ENCODE measurements at regions not wholly inside any gene's neighbourhood (a gene's known extent, or its start where the extent isn't known, plus 50 kb on each side); places are given as distances from the start of the nearest gene placed in this dataset.

DNA sequence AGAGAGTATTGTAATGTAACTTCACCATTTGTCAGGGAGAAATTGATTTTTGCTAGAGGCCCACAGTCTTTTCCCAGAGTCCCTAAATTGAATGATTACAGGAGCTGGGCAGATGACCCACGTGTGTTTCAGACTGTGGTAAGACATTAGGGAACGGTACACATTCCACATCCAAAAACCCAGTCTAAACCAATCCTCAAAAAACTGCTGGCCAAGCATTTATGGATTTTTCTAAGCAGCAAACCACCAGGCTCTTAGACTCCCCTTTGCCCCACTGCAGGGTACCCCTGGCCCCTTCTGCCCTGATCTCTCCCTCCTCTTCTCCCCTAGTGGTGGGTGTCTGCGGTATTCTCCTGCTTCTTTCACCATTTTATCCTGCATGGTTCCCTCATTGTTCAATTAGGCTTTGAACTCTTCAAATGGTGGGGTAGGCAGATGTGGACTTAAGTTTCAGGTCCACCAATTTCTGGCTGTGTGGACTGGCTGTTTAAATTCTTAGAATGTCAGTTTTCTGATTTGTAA, 135.5 kb upstream of the SORCS3 start:
- DNase-seq: no peak

DNA sequence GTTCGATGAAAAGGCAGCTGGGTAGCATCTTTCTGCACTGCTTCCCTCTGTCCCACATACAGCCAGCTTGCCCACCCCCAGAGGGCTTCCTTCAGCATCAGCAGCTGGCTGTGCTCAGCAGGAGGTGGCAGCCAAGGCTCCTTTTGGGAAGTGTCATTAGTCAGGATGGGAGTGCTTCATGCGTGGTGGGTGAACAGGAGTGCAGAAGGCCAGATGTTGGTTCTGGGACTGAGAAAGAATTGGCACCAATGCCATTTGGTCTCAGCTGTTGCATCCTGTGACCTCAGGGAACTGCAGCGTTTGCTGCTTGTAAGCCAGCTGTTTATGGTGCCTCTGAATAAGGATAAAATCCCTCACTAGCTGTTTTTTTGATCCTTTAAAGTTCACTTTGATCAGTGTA, 131.1 kb upstream of the SORCS3 start:
- no peak for DNase-seq

DNA sequence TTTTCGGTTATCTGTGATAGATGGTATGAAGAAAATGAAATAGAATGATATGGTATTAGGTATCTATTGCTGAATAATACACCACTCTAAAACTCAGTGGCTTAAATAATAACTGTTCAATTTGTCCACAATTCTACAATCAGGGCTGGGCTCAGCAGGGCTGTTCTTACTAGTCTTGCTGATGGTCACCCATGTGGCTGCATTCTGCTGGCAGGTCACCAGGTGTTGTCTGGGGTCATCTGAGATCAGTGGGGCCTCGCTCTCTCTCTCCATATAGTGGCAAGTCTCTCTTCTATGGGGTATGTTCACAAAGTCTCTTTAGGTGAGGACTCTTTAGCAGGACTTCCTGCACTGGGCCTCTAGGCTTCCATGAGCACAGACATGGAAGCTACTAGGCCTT, 130.4 kb upstream of the SORCS3 start:
- DNase-seq: no peak

DNA sequence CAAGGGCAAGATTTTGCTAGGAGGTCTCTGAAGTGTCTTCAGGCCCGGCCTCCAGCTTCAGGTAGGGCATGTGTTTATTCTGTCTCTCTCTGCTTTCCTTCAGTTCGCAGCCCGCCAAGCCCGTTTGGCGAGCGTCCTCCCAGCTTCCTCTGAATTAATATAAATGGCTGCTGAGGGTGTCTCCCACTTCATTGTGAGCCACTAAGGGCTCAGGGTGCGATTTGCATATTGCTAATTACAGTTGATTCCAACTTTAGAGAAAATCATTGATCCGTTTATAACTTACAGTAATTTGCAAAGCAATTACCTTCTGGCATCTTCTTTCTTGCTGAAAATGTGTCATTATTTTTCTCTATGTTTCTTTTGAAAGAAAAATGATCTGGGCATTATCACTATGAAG, 128.3 kb upstream of the SORCS3 start:
- no peak for DNase-seq

DNA sequence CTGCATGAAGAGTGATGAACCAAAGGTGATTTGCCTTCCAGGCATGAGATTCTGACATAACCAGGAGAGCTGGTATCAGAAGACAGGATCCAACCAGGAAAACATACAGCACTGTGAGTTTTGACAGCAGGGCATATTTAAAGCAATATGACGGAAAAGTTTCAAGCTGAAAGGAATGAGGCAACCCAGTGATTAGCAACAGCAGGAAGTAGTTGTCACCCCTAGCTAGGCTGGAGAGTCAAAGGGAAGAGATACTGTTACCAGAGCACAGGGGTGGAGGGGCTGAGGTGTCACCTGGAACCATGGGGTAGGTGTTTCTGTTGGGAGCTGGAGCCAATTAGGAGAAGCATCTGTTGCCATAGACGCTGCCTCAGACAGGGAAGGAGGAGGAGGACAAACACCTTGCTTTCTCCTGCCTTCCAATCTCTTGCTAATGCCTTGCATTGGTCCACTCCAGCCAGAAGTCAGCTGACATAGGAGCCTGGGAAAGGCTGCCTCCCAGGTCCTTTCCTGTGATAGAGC, 125.4 kb upstream of the SORCS3 start:
- no peak for DNase-seq

DNA sequence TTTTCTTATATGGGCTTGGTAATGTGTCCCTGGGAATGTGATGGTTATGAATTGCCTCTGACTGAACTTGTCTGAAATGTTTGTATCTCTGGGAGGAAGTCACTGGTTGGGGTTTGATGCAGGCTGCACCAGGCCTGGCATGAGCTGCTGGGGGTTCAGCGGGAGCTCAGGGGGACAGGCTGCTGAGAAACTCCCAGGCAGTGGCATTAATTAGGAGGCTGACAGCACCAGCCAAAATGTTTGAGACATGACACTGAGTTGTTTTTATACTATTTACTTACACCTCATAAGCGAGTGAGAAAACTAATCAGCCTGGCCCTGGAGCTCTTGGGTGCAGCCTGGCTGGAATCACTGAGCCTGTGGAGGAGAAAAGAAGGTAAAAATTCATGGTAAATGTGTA, 124.1 kb upstream of the SORCS3 start:
- no peak for DNase-seq

DNA sequence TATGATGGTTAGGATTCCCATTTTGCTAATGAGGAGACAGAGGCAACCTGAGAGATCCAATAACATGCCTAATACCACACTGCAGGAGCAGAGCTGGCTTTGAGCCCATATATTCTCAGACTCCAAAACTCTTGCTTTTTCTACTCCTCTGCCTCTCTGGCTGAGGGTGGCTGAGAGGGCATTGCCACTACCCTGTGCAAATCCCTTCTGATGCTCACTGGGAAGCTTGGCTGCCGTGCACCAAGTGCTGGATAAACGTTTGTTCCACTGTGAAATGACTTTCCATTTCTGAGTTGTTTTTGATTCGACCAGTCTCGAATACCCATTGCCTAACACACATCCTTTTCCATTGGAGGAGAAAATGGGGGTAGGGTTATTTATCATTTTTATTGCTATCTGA, 123.1 kb upstream of the SORCS3 start:
- DNase-seq: no peak

DNA sequence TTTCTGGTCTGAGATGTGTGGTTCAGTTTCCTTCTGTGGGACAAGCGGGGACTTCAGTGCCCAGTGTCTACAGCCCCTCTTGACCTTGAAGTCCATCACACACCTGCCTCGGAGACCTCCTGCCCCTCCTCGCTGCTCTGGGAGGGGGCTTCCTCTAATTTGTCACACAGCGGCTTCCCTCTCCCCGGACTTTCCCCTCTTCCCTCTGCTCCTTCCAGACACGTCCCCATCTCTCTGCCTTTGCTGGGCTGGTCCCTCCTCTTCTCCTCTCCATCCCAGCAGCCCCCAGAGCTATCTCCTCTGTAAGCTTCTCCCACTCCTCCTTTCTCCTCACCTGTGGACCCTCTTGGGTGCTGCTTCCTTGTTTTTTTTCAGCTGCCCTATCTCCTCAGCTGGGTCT, 122.2 kb upstream of the SORCS3 start:
- DNase-seq: no peak

DNA sequence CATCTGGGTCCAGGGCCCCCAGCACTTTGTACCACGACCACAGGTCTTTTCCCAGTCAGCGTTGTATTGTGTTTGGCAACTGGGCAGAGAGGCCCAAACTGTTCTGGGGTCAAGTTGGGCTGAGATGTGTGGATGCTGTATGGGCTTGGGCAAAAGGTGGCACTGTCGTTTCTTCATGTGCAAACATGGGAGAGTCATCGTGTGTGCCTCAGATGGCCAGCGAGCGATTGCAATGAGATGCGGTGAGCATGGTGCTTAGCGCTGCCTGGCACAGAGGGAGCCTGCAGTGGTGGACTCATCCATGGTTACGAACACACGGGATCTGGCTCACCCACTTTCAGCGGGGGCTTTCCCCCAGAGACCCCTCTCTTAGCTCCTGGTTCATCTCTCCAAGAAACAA, 120.4 kb upstream of the SORCS3 start:
- DNase-seq: no peak

DNA sequence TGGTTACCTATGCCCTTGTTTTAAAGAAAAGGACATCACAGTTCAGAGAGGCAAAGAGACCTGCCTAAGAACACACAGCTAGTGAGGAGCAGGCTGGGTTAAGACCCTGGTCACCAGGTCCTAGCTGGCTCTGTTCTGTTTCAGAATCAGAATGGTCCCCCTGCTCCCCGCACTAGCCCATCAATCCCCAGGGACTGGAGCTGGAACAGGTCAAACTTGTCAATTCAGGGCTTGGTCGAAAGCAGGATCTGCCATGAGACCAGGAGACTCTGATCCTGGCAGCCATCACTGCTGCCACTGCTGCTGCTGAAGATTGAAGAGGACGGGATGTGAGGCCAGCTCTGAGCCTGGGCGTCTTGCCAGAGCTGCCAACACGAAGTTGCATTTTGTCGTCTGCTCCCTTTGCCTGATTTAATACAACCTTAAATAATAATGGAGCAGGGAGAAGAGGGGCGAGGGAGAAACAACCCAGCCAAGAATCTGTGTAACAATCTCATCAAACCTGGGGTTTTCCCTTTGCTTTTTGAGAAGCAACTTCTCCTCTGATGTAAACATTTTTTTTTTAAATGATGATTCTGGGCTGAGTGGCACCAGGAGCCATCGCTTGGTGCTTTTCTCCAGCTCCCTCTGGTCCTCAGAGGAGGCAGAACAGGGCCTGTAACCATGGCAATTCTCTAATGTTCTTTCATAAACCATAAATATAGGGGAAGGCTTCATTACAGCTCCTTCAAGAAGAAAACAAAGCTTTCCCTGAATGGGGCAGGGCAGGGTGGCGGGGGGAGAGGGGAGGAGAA, 119.0 kb upstream of the SORCS3 start:
- DNase-seq: no peak

DNA sequence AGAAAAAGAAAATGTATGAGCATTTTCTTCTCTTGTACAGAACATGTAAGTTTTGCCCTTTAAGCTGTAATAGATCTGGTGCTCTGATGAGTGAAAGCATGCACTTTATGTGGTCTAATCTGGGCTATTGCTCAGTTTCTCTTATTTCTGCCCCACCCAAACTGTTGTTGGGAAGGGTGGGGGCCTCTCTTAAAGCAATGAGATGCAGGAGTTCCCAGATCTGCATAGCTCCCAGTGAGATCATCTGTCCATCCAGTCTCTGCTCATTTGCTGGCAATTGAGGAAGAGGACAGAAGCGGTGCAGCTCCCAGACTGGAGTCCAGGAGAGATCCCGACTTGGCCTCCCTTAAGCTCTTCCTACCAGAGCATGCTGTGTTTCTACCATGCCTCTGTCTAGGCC, 114.9 kb upstream of the SORCS3 start:
- no peak for DNase-seq

DNA sequence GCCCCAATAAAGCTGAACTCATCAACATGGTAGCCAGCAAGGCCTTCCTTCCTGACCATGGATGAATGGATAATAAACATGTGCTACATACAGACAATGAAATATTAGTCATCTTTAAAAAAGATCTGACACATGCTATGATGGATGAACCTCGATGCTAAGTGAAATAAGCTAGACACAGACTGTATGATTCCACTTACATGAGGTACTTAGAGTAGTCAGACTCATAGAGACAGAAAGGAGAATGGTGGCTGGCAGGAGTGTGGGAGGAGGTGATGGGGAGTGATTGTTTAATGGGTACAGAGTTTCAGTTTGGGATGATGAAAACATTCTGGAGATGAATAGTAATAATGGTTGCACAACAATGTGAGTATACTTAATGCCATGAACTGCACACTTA, 114.1 kb upstream of the SORCS3 start:
- no peak for DNase-seq

DNA sequence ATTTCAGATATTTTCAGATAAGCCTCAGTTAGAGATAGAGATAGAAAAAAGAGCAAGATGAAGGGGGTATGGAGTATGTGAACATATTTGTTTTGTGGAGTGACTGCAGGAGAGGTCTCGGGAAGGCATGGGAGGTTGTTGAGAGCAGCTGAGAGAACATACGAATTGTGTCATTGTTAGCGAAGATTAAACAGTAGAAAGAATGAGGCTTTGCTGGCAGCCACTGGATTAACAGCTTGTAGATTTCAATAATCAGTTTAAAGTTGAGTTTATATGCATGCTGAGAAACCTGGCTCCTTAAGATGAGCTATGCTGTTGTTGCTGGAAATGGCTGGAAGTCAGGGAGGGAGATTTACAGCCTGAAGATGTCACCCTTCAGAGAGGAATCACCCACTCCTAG, 100.9 kb upstream of the SORCS3 start:
- no peak for DNase-seq

DNA sequence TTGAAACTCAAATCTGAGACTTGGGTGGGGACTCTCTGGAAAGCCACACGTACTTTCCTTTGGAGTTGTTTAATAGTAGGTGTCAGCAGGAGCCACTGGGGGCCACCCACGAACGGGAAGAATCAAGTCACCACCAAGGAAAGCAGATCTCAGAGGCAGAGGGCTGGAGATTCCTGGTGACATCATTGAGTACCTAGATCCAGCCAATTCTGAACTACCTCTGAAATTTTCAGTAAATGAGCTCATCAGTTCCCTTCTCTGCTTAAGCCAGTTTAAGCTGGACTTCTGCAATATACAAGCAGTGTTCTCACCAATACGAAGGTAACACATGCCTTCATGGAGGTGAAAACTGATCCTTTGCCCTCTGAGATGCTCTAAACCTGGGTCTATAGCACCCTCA, 99.3 kb upstream of the SORCS3 start:
- no peak for DNase-seq

DNA sequence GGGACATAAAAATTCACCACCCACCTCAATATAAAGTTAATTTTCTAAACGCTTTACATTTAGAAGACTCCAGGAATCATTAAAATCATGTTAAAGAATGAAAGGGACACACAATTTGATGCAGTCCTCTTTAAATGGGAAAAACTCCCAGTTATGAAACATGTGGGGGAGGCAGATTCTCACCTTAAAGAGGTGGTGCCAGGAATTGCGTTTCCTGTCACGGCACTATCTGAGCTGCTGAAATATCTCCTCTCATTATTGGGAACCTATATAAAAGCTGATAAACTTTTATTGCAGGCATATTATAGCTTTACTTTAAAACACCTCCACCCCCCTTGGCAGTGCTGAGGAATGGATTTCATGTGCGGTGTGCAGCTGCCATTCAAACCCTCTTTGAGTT, 94.8 kb upstream of the SORCS3 start:
- DNase-seq: no peak

DNA sequence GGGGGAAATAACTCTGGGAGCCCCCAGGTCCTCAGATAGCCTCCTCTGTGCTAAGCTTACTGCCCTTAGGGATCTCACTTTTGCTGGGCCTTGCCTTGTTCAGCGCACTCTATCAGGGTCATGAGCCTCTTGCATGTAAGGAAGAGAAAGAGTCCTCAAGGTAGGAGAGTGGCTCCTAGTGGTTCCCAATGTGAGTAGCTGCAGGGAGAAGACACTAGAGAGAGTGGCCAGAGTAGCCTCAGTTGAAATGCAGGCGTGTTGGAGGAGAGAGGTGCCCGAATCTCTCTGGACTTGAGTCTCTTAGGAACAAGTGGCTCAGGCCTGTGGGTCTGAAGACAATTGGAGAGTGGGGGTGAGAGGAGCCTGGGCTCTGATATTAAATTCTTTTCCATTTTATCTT, 94.3 kb upstream of the SORCS3 start:
- DNase-seq: no peak

DNA sequence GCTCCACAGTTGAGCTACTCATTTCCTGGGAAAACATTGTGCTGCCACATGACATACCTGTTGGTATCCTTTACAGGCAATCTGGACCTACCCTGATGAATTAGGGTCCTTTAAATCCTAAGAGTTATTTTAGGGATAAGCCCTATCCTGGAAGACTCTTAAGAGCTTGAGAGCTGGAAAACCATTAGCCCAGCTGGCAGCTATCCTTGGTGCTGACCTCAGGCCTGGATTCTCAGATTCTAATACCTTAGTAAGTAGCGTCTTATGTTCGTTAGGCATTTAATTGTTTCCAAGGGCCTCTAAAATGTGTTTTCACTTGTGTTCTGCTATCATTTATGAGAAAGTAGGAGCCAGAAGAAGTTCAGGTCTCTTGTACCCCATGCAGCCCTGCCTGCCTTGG, 93.0 kb upstream of the SORCS3 start:
- DNase-seq: no peak

DNA sequence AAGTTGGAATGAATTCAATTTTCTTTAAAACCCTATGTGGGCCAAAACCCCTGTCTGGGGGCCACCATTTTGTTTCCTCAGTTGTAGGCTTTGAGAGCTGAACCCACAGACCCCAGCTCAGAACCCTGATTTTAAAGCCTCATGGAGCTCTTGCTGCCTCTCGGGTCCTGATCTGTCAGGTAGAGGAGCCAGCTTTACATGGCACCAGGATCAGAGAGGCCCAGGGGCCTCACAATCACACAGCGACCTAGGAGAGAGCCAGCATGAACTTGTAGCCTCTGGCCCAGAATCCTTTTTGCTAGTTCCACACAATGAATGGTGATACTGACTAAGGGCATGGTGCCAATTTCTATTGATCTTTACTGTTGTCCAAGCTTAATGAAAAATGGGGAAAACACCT, 84.3 kb upstream of the SORCS3 start:
- no peak for DNase-seq

DNA sequence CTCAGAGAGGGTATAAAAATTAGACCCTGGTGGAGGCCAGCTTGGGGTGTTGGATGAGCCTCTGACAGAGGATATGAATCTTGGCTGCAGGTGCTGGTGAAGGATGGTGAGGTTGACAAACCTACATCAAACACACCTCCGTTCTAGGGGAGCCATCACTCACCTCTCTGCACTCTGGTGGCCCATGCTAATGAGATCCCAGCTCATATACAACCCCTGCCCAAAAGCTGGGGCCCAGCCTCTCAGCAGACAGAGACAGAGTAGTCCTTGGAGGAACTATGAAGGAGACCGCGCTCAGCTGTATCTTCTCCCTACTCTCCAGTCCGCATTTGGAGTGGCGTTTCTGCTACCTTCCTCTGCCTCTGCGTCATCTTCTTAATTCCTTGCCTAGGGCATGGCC, 83.1 kb upstream of the SORCS3 start:
- DNase-seq: no peak

DNA sequence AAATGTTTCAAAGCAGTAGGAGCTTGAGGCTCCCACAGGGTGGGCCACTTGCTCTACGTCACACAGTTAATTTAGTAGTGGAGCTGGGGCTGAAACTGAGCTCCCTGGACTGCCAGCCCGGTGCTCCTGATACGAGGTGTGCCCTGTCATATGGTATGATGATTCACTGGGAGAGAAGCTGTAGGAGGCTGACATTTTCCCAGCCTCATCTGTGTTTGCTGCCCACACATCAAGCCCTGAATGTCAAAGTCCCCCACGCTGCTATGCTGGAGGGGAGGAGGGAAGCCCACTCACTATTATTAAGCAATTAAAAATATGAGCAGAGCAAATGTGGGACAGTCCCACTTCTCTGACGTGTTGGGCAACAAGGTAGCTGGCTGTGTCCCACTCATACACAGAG, 81.2 kb upstream of the SORCS3 start:
- DNase-seq: no peak

DNA sequence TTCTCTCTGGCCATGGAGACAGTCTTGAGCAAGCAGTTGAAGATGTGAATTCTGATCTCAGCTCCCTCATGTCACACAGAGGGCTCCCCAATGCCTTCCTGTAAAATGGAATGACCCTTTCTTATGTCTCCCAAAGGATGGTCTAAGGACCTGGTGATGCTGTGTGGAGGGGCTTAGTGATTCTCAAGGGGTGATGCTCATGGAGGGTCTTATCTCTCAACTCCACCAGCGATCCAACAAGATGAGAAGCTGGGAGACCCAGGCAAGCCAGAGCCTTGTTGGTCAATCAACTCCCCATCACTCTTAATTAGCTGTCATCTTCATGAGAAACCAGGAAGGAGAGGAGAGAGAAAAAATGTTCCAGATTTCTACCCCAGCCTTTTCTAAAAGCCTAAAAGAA, 78.0 kb upstream of the SORCS3 start:
- no peak for DNase-seq

DNA sequence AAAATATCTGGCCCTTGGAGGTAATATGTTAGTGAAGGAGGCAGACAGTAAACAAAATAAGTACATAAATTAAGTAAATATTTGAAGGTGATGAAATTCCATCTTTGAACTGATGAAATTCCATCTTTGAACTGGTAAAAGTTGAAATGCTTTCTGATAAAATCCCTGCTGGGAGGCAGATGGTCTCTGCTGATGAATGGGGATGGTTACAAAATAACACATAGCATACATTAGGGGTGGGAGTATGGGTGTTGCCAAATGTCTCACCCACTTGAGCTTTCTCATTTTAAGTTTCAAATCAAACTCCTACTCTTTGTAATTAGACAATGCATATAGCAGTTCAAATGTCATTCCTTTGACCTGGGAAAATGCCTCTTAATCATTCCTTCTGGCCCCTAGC, 77.5 kb upstream of the SORCS3 start:
- DNase-seq: no peak

DNA sequence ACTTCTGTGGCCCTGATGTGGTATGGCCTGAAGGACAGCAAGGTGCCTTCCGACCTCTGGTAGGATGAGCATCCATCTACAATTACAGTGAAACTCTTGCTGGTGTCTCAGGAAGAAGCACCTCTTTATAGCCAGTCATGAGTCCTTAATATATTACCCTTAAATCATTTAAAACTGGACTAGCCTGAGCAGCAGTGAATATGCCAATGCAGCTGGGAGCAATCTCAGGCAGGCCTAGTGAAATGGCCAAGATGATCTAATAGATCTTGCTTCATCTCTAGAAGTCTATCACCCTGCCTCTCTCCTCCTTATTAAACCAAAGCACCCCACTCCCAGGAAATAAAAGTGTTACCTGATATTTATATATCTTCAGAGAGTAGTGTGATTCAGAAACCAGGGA, 66.7 kb upstream of the SORCS3 start:
- DNase-seq: no peak

DNA sequence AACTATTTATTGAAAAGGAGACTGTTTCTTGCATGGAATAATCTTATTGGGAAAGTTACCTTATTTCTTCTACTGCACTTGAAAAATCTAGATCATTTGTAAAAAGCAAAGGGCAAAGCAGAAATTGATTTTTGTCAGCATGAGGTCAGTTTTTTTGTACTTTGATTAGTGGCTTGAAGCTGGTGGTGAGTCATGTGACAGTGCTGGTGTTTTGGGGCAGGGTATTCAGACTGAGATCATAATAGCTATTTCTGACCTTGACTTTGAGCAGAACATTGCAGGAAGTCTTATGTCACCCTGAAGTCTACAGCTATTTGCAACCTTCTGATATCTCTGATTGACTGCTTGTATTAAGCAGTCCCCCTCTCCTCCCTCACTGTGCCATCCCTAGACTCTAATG, 66.3 kb upstream of the SORCS3 start:
- DNase-seq: no peak

DNA sequence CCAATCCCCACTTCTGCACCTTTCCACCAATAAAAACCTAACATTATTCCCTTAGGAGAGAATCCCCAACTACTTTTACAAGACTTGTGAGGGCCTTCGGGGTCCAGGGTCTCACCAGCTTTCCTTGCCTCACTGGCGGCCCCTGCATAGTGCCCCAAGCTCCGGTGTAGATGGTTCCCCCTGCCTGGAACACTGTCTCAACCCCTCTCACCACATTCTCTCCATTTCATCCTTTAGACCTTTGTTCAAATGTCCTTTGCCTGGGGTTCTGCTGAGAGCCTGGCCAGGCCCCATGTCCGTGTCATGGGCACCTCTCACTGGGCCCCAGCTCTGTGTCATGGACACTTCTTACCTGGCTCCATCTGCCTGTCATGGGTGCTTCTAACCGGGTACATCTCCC, 64.5 kb upstream of the SORCS3 start:
- no peak for DNase-seq
